Mesendoderm (in vitro differentiated cells): ENCODE measurements at regions not wholly inside any gene's neighbourhood (a gene's known extent, or its start where the extent isn't known, plus 50 kb on each side); places are given as distances from the start of the nearest gene placed in this dataset.
"Not testable (repeated sequence)": the region's sequence is repeated elsewhere in the genome, so short reads cannot be mapped to it uniquely, and the experiment has no call there.

ENCODE experiments used
- DNase-seq: peaks from one replicate; pipeline ENCODE4 v3.0.0; 2013
- H2AK5ac ChIP-seq: 2 replicates; pipeline ENCODE4 v1.6.1; 2013; ENCODE audit warnings: low read length, inconsistent platforms
- H2BK120ac ChIP-seq: 2 replicates; pipeline ENCODE4 v1.6.1; 2013; ENCODE audit warnings: low read depth, mild to moderate bottlenecking, low read length, moderate library complexity, mixed read lengths
- H2BK15ac ChIP-seq: replicated peaks from 2 replicates; pipeline ENCODE4 v1.6.1; 2013; ENCODE audit warnings: low read depth, mild to moderate bottlenecking, moderate library complexity
- H2BK5ac ChIP-seq: 2 replicates; pipeline ENCODE4 v1.6.1; 2013; ENCODE audit warnings: low read length, inconsistent platforms
- H3K18ac ChIP-seq: 2 replicates; pipeline ENCODE4 v1.6.1; 2013; ENCODE audit warnings: mild to moderate bottlenecking, low read length, mixed read lengths
- H3K23ac ChIP-seq: one replicate; pipeline ENCODE4 v1.6.1; 2013; ENCODE audit warnings: low read length
- H3K27ac ChIP-seq: 2 replicates; pipeline ENCODE4 v1.5.1; 2013; ENCODE audit warnings: low read depth, mild to moderate bottlenecking, inconsistent platforms, low read length, moderate library complexity
- H3K27me3 ChIP-seq: 2 replicates; pipeline ENCODE4 v1.6.1; 2013; ENCODE audit warnings: low read length, control low read depth, mild to moderate bottlenecking, inconsistent platforms; ENCODE audit not compliant: insufficient read depth, poor library complexity
- H3K36me3 ChIP-seq: 2 replicates; pipeline ENCODE4 v1.6.1; 2013; ENCODE audit warnings: low read length, inconsistent platforms; ENCODE audit not compliant: control insufficient read depth, insufficient read depth
- H3K4ac ChIP-seq: one replicate; pipeline ENCODE4 v1.6.1; 2013; ENCODE audit warnings: low read depth, mild to moderate bottlenecking, low read length, moderate library complexity
- H3K4me1 ChIP-seq: 2 replicates; pipeline ENCODE4 v1.6.1; 2013; ENCODE audit warnings: low read depth, low read length, inconsistent platforms; ENCODE audit not compliant: control insufficient read depth
- H3K4me2 ChIP-seq: 2 replicates; pipeline ENCODE4 v1.6.1; 2013; ENCODE audit warnings: low read length
- H3K4me3 ChIP-seq: 2 replicates; pipeline ENCODE4 v1.5.1; 2013; ENCODE audit warnings: mild to moderate bottlenecking, low read length
- H3K56ac ChIP-seq: one replicate; pipeline ENCODE4 v1.6.1; 2013; ENCODE audit warnings: low read length
- H3K79me1 ChIP-seq: 2 replicates; pipeline ENCODE4 v1.6.1; 2013; ENCODE audit warnings: low read length, inconsistent platforms
- H3K79me2 ChIP-seq: 2 replicates; pipeline ENCODE4 v1.6.1; 2013; ENCODE audit warnings: mild to moderate bottlenecking, low read length; ENCODE audit not compliant: control insufficient read depth, insufficient read depth
- H3K9ac ChIP-seq: 2 replicates; pipeline ENCODE4 v1.6.1; 2013; ENCODE audit warnings: low read length, inconsistent platforms
- H4K5ac ChIP-seq: one replicate; pipeline ENCODE4 v1.6.1; 2013; ENCODE audit warnings: low read length
- H4K8ac ChIP-seq: one replicate; pipeline ENCODE4 v1.6.1; 2013; ENCODE audit warnings: low read depth, mild to moderate bottlenecking, control low read depth, low read length, moderate library complexity
- WGBS: extraction: QIAGEN DNeasy Blood & Tissue Kit; methylation state at CpG from one replicate; pipeline ENCODE4 v1.1.7; 2013; ENCODE audit warnings: low lambda C conversion rate, missing lambda C conversion rate; ENCODE audit not compliant: insufficient coverage; ENCODE audit errors: extremely low coverage; 5-methylcytosine and 5-hydroxymethylcytosine counted together

DNA sequence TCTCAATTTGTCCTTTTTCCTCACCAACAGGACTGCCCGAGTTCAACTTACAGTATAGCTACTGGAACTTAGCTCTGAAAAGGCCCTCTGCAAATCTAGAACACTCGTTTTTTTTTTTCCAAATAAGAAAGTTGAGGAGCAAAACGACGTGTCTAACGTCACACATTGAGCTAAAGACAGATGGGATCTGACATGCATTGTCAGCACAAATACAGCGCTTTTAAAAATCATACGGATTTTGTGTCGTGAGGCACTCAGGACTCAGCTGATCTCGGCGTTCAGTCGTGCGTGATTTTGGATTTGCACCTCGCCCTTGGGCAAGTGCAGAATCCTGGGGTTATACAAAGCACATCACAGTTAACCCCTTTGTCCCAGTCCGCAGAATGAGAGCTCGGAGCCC lies 94.7 kb upstream of the ZNF322 start:
- Histone ChIP-seq H3K79me1 (no peaks in the 10 kb centered on the region), H3K79me2 (no peaks in the 10 kb centered on the region), H2BK5ac (no peak overlapping the region), H3K4me1 (no peaks in the 10 kb centered on the region), H2BK15ac (no peak overlapping the region), H3K27ac (no peak overlapping the region), H3K4me3 (no peak overlapping the region), H3K4me2 (peak overlapping the region; percentile 53), H3K36me3 (no peaks in the 10 kb centered on the region), H3K27me3 (peaks cover 6% of the 10 kb centered on the region), H2AK5ac (no peak overlapping the region), H3K9ac (peak overlapping the region; percentile 1), H4K5ac (no peak overlapping the region), H3K4ac (no peak overlapping the region), H3K23ac (no peak overlapping the region), H3K18ac (no peak overlapping the region), H2BK120ac (no peak overlapping the region), H4K8ac (no peak overlapping the region), H3K56ac (peak overlapping the region; percentile 25)
- peak; percentile 3 for DNase-seq
- WGBS, result no CpG with 5 or more reads among the region's 15 CpGs

- H3K4me3 ChIP-seq, result peak overlapping the region; percentile 37
- H2BK120ac ChIP-seq, H3K79me2 ChIP-seq, H4K8ac ChIP-seq, H2BK5ac ChIP-seq, H3K18ac ChIP-seq, H3K23ac ChIP-seq, H3K79me1 ChIP-seq, H3K36me3 ChIP-seq, H3K27ac ChIP-seq, H3K27me3 ChIP-seq, H2AK5ac ChIP-seq, H4K5ac ChIP-seq, H2BK15ac ChIP-seq, H3K4me1 ChIP-seq, H3K4ac ChIP-seq: not testable (repeated sequence)
- H3K4me2 ChIP-seq, result peak overlapping the region; percentile 53
- H3K56ac ChIP-seq, result peak overlapping the region; percentile 5
- no CpG with 5 or more reads among the region's 20 CpGs for WGBS
- H3K9ac ChIP-seq, result peak overlapping the region; percentile 30
- peak; percentile 37 for DNase-seq
These were observed 95.3 kb upstream of the ZNF322 start for GRCh38 chr6:26754801-26755200.

- peak overlapping the region; percentile 31 for H3K4me3 ChIP-seq
- peak; percentile 86 for DNase-seq
These were observed 96.7 kb upstream of the ZNF322 start for GRCh38 chr6:26756067-26756805.

DNA sequence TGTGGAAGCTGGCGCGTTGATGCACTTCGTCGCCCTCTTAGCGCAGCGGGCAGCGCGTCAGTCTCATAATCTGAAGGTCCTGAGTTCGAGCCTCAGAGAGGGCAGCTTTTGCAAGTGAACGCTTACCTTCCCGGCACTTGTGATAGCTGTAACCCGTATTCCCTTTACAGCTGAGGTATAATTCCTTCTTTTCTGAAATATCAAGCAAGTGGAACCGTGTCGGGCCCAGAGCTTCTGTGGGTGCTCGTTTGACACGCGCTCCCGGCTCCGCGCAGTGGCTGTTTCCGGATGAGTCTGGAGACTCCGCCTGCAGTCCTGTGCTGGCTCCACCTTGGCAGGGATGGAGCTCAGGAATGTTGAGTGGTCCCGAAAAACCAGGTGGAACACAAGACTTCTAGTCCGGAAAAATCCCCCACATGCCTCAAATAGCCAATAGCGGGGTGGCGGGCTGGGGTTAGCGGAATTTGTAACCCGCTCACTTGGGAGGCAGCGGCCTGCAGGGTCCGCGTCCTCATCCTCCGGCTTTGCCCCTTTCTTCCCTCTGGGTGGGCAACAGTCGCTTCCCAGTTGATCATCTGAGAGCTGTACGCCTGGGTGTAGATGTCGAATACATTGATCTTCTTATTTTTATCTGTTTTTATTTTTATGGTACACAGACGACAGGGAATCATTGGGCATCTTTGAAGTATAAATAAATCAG lies 106.8 kb upstream of the ZNF322 start:
- no CpG with 5 or more reads among the region's 36 CpGs for WGBS
- not testable (repeated sequence) for DNase-seq, H3K79me1 ChIP-seq, H2BK15ac ChIP-seq, H3K56ac ChIP-seq, H2AK5ac ChIP-seq, H3K18ac ChIP-seq, H3K36me3 ChIP-seq, H2BK5ac ChIP-seq, H3K27ac ChIP-seq, H4K8ac ChIP-seq, H3K4me1 ChIP-seq, H3K23ac ChIP-seq, H3K4me2 ChIP-seq, H3K4me3 ChIP-seq, H4K5ac ChIP-seq, H2BK120ac ChIP-seq, H3K27me3 ChIP-seq, H3K79me2 ChIP-seq, H3K4ac ChIP-seq, H3K9ac ChIP-seq

More at GRCh38 chr6:26756067-26756805, 96.7 kb upstream of the ZNF322 start:
- not testable (repeated sequence) for H3K27ac ChIP-seq, H2AK5ac ChIP-seq, H3K79me2 ChIP-seq, H2BK120ac ChIP-seq, H4K5ac ChIP-seq, H3K27me3 ChIP-seq, H3K4me1 ChIP-seq, H2BK15ac ChIP-seq, H3K4ac ChIP-seq, H3K79me1 ChIP-seq, H2BK5ac ChIP-seq, H3K23ac ChIP-seq, H3K36me3 ChIP-seq, H3K18ac ChIP-seq, H4K8ac ChIP-seq
- H3K56ac ChIP-seq, result peak overlapping the region; percentile 56
- peak overlapping the region; percentile 48 for H3K9ac ChIP-seq
- no CpG with 5 or more reads among the region's 29 CpGs for WGBS
- peak overlapping the region; percentile 62 for H3K4me2 ChIP-seq

DNA sequence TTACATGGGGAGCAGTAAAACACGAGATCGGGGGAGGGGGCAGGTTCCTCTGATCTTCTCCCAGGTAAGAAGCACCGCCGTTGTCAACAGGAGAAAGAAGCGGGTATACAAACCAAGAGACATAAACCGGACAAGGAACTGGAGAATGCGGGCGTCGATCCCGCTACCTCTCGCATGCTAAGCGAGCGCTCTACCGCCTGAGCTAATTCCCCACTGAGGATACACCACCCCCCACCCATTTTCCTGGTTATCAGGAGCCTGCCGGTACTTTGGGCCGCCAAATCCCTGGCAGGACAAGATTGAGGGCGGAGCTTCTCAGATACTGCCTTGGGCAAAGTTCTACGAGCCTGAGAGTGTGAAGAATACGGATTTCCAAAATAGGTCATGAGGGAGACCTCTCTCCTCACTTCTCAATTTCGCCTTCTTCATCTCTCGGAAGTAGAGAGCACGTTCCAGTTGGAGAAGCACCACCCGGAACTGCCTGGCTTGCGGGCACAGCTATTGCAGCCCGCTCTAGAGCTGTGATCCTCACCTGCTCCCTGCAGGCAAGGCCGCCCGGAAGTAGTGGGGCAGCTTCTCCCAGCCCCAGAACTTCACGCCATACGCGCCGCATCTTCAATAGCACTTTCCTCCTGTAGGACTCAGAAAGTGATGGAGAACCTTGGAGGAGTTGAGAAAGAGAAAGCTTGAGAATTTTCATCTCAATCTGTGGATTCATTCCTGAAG lies 111.6 kb upstream of the ZNF322 start:
- H2BK15ac ChIP-seq, H3K27me3 ChIP-seq, H2BK5ac ChIP-seq, H3K23ac ChIP-seq, H3K79me2 ChIP-seq, DNase-seq, H3K27ac ChIP-seq, H2AK5ac ChIP-seq, H4K5ac ChIP-seq, H3K4me3 ChIP-seq, H3K56ac ChIP-seq, H3K4me2 ChIP-seq, H4K8ac ChIP-seq, H3K36me3 ChIP-seq, H2BK120ac ChIP-seq, H3K18ac ChIP-seq, H3K9ac ChIP-seq, H3K79me1 ChIP-seq, H3K4ac ChIP-seq, H3K4me1 ChIP-seq: not testable (repeated sequence)
- no CpG with 5 or more reads among the region's 31 CpGs for WGBS
